GM18517 (cell line): ENCODE measurements at regions not wholly inside any gene's neighbourhood (a gene's known extent, or its start where the extent isn't known, plus 50 kb on each side); places are given as distances from the start of the nearest gene placed in this dataset.
"Not testable (repeated sequence)": the region's sequence is repeated elsewhere in the genome, so short reads cannot be mapped to it uniquely, and the experiment has no call there.

ENCODE experiments used
- ATAC-seq: cut with Tn5 transposase; IDR thresholded peaks from one replicate; pipeline ENCODE4 v1.9.1; 2021; ENCODE audit warnings: mild to moderate bottlenecking, moderate library complexity; ENCODE audit not compliant: unreplicated experiment

GRCh38 chr4:58075724-58076123, 965.5 kb upstream of the IGFBP7 start:
- ATAC-seq = no peak

GRCh38 chr4:58074382-58074781, 964.2 kb upstream of the IGFBP7 start:
- ATAC-seq = no peak

- ATAC-seq = no peak
Observed at GRCh38 chr4:58070726-58071125, 960.5 kb upstream of the IGFBP7 start.

GRCh38 chr4:58064653-58065052, 954.5 kb upstream of the IGFBP7 start:
- ATAC-seq = no peak

GRCh38 chr4:58063404-58064160, 953.4 kb upstream of the IGFBP7 start:
- no peak for ATAC-seq

- ATAC-seq = no peak
Observed at GRCh38 chr4:58061967-58062366, 951.8 kb upstream of the IGFBP7 start.

DNA sequence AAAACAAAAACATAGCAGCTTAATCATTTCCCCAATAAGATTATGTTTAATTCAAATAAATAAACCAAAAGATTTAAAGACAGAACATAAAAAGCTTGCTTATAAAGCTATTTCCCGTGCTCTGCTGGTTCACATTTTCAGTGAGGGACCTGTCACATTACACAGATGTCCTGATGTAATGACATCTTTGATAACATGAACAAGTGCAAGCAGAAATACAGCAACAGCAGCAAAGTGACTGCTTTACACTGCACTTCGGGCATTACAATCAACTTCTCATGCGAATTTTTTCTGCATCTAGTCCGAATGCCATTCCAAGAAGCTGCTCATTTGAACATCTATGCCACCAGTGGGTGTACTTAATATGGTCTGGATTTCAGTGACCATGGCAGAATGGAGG, 940.3 kb upstream of the IGFBP7 start:
- no peak for ATAC-seq

GRCh38 chr4:58048491-58048890, 938.3 kb upstream of the IGFBP7 start:
- no peak for ATAC-seq

- no peak for ATAC-seq
Observed at GRCh38 chr4:58042176-58042575, 932.0 kb upstream of the IGFBP7 start.

GRCh38 chr4:57993944-57994343, 883.8 kb upstream of the IGFBP7 start:
- no peak for ATAC-seq

DNA sequence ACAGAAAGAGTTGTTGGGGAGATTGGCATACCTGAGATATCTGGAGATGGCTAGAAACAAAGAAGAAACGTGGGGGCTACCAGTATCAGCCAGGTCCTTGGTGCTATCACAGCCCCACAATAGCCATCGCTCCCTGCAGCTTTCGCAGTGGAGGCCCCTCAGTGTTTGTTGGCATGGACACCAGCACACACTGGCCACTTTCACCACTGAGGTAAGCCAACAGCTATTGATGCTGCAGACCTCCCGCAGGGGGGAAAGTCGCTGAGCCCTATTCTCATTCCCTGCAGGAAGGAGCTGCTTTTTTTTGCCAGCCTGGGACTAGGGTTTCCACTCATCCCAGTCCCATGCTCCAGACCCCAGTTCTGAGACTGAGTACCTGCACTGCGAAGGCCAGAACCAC, 879.2 kb upstream of the IGFBP7 start:
- ATAC-seq = no peak

DNA sequence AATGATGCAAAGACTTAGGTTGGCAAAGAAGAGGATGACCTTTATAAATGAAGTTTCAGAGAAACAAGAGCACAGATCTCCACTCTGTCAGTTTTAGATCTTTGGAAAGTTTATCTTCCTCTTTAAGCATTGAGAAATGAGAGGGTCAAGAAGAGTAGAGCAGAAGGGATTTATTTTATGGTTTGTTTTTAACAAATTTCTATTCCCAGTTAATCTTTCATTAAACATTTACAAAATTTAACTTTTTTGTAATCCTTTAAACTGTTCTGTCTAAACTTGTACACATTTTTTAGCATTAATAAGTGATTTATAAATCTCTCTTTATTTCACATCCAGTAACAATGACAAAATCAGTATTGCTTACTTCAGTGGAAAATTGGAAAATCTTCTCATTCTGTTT, 875.0 kb upstream of the IGFBP7 start:
- no peak for ATAC-seq

GRCh38 chr4:57981123-57981522, 870.9 kb upstream of the IGFBP7 start:
- no peak for ATAC-seq

DNA sequence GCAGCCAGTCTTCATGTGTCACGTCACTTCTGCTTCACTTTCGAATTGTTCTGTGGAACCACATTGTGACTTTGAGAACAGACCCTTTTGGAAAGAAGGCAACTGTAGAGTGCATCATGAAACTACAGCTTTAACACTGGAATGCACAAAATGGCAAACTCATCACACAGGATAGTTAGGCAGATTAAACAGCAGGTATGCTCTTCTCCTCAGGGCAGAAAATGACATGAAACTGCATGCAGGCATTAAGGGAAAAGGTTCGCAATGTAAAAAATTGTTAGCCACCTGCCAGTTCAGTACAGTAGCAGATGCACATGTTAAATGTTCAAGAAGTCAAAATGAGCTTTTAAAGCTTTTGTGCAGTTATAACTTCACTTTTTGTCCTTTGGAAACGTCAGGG, 864.6 kb upstream of the IGFBP7 start:
- no peak for ATAC-seq

- ATAC-seq = no peak
Observed at GRCh38 chr4:57973819-57974218, 863.6 kb upstream of the IGFBP7 start.

GRCh38 chr4:57971261-57971660, 861.1 kb upstream of the IGFBP7 start:
- ATAC-seq = no peak

DNA sequence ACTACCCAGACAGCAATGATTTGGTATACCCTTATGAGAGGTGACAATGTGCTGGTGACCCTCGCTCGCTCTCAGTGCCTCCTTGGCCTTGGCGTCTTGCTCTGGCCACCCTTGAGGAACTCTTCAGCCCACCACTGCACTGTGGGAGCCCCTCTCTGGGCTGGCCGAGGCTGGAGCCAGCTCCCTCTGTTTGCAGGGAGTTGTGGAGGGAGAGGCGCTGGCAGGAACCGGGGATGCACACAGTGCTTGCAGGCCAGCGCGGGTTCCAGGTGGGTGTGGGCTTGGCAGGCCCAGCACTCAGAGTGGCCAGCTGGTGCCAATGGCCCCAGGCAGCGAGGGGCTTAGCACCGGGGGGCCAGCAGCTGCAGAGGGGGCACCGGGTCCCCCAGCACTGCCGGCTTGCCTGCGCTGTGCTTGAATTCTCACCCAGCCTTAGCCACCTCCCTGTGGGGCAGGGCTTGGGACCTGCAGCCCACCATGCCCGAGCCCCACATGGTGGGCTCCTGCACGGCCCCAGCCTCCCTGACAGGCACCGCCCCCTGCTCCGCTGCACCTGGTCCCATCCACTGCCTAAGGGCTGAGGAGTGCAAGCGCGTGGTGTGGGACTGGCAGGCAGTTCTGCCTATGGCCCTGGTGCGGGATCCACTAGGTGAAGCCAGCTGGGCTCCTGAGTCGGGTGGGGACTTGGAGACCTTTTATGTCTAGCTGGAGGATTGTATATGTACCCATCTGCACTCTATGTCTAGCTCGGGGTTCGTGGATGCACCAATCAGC, 857.0 kb upstream of the IGFBP7 start:
- no peak for ATAC-seq

- not testable (repeated sequence) for ATAC-seq
Observed at GRCh38 chr4:57965431-57965830, 855.2 kb upstream of the IGFBP7 start.

DNA sequence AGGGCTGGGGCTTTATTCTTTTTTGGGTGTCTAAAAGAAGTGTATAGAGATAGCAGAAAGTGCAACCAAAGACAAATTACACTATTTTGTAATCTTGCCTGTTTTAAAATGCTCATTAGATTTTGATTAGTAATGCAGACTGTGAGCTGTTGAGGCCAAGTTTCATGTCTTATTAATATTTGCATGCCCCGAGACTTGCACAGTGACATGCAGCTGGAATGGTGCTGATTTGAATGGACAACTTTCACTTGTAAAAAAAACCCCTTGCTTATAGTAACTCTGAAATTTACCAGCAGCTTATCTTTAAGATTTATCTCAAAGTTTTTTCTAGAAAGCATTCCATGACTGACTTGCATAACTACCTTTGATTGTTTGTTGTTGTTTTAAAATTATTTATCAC, 835.1 kb upstream of the IGFBP7 start:
- ATAC-seq = no peak

GRCh38 chr4:57943682-57944081, 833.5 kb upstream of the IGFBP7 start:
- no peak for ATAC-seq

GRCh38 chr4:57937326-57937725, 827.1 kb upstream of the IGFBP7 start:
- not testable (repeated sequence) for ATAC-seq

DNA sequence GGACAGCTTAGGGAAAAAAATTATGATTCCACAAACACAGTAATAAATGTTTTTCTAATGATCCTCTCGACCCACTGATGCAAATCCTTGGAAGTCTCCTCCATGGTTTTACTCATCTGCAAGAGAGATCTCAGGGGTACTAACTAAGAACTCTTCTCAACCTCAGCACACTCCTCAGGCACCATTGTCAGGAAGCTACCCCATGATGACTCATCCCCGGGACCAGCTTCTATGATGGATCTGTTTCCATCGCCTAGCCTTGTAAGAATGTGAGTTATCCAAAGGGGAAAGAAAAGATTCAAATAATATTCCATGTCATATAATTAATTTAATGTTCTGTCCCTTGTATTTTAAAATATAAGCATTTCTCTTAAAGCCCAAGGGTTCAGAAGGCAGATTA, 816.1 kb upstream of the IGFBP7 start:
- no peak for ATAC-seq
